GM21619 (cell line): ENCODE measurements at regions not wholly inside any gene's neighbourhood (a gene's known extent, or its start where the extent isn't known, plus 50 kb on each side); places are given as distances from the start of the nearest gene placed in this dataset.

ENCODE experiments used
- ATAC-seq: cut with Tn5 transposase; IDR thresholded peaks from one replicate; pipeline ENCODE4 v1.9.1; 2021; ENCODE audit not compliant: unreplicated experiment

DNA sequence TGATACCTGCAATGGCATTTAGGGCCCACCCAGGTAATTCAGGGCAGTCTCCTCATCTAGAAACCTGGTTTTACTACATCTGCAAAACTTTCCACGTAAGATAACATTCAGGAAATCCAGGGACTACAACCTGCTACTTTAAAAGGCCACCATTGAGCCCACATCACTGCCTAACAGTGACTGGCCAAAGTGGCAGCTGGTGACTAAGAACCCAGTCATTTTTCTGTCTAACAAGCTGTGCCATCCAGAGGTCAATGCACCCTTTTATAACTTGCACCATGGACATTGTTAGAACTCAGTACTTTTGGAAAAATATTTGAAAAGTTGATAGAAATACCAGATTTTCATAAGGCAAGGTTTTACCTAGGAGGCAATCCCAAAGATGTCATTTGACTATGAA lies 492.4 kb downstream of the OTOL1 start:
- no peak for ATAC-seq

DNA sequence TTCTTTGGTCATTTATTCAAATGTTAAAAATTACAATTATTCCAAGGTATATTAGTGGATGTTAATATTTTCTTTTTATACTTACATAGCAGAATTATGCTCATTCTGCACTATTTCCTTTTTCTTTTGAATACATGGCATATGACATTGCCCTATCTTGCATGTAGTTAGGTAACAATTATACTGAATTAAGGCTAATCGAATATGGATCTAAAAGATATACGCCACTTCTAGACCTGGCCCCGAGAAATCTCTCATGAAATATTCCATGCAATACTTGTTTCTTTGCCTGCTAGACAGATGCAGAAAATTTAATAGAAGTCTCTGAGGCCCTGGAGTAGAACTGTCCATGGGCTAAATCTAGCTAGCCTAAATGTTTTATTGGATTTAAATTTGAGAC lies 493.4 kb downstream of the OTOL1 start:
- no peak for ATAC-seq

DNA sequence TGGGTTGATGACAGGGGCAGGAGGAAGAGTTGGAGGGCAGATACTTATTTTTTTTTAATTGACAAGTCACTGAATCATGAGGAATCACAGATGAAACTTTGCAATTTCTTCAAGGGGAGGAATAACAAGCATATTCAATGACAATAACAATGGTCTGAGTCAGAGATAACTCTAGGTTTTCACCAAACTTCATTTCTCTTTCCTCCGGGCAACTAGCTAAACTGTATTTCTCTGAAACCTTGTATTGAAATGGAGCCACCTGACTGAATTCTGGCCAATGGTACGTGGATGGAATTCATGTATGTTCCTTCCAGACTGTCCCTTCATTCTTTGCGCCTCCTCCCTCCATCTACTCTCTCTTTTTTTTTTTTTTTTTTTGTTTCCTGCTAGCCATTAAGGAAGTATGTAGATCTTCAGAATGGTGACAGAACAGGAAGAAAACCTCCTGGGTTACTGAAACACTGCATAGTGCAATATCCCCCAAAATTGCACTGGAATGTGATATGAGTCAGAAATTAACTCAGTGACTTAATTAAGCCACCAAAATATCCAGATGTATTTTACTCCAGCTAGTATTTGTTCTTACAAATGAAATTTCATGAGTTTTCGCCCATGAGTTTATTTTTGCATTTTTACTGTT lies 495.4 kb downstream of the OTOL1 start:
- no peak for ATAC-seq

DNA sequence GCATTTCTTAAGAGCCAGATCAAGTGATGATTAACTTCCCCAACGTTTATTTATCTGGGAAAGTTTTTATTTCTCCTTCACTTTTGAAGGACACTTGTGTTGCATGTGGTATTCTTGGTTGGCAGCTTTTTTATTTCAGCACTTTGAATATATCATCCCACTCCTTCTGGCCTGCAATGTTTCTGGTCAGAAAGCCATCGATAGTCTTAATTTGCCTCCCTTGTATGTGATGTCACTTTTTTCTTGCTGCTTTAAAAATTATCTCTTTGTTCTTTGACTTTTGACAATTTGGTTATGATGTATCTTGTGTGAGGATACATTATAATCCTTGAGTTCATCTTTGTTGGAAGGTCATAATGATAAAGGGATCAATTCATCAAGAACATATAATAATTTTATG lies 503.2 kb downstream of the OTOL1 start:
- no peak for ATAC-seq

DNA sequence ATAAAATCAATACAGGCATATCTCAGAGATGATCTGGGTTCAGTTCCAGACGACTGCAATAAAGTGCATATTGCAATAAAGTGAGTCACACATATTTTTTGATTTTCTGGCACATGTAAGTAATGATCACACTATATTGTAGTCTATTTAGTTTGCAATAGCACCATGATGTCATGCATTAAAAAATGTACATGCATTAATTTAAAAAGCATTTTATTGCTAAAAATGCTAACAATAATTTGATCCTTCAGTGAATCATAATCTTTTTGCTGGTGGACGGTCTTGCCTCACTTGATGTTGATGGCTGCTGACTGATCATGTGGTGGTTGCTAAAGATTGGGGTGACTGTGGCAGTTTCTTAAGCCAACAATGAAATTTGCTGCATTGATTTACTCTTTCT lies 511.1 kb downstream of the OTOL1 start:
- no peak for ATAC-seq

DNA sequence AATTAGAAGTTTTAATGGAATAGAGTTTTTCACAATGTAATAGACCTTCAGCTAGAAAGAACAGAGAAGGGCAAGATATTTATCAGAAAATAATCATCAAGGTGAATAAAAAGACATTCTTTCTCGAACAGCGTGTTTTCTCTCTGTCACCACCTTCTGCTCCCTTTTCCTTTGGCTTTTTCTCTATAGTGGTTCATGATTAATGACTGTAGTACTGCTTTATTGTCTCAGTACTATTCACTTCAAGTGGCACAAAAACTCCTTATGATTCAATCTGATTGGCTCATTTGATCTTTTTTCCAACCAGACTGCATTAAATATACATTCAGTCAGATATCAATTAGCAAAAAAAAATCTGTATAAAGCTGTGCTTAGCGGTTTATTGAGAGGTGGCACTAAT lies 516.0 kb downstream of the OTOL1 start:
- ATAC-seq = no peak

DNA sequence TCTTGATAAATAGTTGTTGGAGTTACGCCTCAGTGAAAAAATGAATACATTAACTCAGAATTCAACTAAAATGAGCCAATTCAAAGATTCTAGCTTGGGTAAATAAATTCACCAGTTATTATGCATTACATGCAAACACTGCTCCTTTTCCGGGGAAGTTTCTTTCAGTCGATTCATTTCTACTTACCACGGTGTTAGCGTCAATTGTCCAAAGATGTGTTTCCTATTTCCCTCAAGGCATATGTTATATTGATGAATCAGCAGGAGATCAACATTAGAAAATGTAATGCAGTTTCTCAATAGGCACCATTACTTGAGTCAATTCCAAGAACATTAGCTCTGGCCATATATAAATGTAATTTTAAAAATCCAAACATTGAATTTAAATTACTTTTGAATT lies 517.7 kb downstream of the OTOL1 start:
- ATAC-seq = no peak

DNA sequence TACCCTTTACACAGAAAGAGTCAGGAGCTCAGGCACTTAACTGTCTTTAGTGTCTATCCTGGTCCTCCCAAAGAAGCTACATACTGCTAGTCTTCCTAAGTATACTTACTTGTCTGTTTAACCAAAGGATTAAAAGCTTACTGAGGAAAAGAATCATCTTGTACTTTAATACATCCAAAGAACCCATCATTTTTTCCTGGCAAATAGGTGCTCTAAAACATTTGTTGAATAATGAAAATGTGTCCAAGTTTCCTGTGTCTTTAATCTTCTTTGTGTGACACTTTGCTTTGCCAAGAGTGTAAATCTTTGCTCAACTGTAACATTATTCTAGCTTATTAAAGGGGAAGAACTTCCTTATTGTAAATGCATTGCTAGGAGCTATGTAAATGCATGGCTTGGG lies 519.2 kb downstream of the OTOL1 start:
- ATAC-seq = no peak

DNA sequence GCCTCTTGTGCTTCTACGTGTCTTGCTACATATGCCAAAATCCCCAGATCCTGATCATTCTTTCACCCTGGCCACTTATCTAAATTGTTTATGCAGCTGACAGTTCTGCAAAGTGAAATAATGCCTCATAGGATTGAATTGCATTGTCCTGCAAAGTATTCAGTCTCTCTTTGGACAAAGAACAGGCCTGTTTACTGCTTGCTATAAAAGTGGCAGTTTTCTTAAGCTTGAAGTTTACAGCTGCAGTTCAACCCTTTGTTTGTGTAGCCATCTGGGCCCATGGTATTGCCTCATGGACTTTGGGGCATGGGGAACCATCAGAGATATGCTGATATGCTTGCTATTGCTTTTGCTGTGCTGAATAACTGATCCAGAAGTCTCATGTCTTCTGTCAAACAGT lies 523.2 kb downstream of the OTOL1 start:
- no peak for ATAC-seq

DNA sequence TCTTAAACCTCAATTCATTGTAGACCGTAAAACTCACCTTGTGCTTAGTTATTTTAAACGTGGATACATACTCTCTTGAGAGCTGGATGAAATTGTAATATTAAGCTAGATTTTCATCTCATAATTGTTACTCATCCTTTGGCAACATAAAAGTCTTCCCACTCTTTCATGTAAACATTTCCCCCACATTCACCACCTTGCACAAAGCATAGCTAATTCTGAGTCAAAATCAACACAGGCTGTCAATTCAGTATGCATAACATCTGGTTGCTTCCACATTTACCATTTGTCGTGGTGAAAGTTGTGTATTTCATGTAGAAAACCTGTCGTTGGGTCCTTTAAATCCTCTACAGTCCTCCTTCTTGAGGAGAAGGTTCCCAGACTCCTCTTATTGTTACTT lies 524.6 kb downstream of the OTOL1 start:
- ATAC-seq = no peak

DNA sequence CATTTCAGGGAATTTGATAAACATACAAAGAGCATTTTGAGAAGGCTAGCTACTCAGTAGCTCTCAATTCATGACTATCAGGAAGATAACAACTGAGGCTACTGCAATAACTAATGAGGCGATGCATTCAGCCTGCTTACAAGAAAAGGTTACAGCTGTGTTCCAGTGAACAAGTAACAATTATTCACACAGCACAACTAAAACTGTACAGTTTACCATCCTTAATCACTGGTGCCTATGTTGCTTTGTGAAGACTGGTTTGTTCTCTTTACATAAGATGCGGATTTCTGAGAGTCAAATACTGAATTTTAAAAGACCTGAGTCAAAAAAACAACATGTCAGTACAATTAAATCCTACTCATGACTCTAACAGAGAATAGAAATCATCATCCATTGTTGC lies 526.3 kb downstream of the OTOL1 start:
- no peak for ATAC-seq

DNA sequence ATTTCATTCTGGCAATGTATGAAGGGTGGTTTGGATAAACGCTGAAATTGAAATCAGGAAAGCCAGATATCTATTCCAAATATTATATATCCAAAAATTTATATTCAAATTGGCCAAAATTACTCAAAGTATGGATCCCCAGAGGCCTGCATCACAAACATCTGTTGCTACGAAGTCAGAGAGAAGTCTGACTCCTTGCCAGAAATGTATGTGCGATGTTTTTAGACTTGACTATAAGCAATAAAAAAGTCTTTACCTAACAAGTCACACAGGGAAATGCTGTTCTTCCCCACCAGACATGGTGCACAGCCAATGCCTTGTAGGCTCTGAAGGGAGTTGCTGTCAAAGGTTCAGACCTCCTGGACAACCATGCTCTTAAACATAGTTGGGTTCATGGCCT lies 533.1 kb downstream of the OTOL1 start:
- ATAC-seq = no peak

DNA sequence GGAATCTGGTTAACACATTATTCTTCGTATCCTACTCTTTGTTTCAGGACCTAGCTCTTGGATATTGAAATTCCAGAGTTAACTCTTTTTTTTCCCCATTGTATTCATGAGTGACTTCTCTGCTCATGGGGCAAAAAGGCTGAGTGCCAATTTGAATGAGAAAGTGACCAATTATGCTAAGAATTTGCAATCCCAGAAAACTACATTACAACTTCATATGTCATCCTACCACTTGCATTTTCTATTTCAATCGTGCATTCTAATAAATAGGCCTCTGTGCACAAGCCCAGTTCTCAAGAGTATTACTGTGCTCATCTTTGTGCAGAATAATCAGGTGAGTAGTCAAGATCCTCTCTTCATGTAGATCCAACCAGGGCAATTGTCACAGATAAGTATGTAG lies 537.8 kb downstream of the OTOL1 start:
- no peak for ATAC-seq

DNA sequence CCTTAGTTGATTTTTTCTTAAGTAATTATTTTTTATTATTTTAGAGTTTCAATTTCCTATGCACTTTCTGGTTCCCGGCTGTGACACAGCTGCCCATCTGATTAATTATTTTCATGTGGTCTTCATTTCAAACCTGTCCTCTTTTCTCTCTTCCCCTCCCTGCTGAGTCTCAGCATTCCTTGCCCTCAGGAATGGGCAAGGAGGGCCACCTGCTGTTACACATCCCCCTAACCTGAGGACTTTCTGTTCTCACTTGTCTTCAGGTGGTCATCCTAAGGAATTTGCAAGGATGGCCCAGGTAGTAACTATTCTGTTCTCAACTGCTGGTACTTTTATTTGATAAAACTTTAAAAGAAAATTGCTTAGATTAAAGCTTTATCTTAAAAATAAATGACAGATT lies 545.0 kb downstream of the OTOL1 start:
- ATAC-seq = no peak

DNA sequence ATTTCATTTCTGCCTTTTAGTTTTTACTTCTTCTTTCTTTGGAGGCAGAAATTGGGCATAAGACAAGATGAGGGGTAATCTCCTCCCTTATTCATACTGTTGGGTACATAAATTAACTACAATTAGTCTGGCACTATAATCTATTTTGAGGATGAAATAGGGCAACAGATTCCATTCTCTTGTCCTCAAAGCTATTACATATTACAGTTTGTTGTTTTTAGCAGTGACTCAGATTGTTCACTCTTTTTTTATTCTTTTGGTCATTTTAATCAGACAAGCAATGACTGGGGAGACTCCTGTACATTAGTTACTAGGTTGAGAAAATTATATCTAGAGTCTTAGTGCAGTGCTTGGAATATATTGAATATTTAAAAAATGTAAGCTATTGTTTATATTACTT lies 556.0 kb downstream of the OTOL1 start:
- no peak for ATAC-seq

DNA sequence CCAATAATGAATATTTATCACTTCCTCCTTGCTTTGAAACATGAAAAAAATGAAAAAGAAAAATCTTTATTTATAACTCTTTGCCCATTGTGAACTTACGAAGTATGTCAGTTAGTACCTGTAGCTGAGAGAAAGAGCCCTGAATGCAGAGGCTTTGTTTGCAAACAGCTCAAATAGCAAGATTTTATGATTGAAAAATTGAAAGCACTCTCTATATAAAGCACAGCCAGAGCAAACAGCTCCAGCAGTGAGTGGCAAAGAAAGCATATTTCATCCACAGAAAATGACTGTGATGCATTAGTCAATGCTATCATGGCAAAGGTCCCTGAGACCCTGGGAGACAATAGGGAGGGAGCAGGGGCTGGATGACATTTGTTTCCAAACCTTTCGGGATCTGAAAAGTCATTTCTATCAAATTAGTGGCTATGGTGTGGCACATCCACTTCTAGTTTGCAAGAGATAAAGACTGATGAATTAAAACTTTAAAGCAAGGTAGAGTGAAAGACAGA lies 576.1 kb downstream of the OTOL1 start:
- ATAC-seq = no peak

DNA sequence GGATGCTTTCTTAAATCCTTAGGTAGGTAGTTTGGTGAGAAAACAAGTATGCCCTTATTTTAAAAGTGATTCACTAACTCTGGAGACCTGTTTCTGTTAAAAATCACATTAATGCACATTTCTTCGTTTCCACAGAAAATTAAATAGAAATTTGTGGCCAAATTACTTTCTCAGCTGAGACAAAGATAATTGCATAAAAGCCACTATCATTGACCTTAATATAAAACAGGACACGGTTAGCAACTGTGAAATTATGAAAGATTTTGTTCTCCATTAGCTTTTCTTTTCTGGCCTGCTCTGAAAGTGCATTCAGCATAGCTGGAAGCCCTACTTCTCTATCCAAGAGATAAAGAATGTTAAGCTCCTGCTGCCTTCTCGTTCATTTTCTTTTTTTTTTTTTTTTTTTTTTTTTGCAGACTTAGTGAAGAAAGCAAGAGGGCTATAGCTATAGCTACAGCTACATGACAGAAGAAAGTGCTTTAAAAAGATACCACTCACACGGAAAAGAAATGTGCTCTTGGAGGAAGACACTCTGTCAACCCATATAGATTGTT lies 576.9 kb downstream of the OTOL1 start:
- ATAC-seq = no peak

DNA sequence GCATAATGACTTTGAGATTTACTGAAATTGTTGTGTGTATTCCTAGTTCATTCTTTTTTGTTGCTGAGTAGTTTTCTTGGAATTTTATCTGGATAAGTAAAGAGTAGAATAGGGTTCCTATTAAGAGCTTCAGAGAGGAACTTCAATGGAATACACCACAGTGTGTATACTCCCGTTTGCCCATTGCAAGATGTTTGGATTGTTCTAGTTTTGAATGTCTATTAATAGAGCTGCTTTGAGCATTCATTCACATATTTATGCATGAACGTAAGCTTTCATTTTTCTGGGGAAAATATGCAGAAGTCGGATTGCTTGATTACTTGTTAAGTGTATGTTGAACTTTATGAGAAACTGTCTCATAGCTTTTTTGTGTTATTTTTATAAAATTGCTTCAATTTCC lies 580.5 kb downstream of the OTOL1 start:
- ATAC-seq = no peak

DNA sequence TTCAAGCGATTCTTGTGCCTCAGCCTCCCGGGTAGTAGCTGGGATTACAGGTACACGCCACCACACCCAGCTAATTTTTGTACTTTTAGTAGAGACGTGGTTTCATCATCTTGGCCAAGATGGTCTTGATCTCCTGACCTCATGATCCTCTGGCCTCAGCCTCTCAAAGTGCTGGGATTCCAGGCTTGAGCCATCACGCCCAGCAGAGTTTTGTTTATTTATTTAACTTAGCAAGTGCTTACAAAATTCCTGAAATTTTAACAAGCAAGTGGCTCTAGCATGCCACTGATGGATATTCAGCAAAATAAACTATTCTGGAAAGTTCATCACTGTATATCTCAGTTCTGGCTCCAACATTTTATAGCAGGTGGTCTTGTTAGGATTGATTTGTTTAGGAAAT lies 585.9 kb downstream of the OTOL1 start:
- ATAC-seq = no peak

DNA sequence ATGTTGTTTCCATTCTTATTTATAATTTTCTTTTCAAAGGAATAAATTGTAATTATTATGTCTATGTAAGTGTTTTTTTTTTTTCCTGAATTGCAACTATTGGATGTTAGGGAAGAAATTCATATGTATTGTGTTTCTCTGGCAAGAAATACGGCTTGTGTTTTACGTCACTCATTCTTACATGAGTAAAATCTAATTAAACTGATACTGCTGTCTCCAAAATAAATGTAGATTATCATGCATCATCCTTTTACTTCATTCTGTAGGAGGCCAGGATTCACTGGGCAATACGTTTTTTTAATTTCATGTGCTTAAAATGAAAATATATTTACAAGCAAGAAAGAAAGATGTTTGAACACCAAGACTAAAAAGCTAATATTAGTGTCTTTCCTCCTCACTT lies 590.8 kb downstream of the OTOL1 start:
- no peak for ATAC-seq

DNA sequence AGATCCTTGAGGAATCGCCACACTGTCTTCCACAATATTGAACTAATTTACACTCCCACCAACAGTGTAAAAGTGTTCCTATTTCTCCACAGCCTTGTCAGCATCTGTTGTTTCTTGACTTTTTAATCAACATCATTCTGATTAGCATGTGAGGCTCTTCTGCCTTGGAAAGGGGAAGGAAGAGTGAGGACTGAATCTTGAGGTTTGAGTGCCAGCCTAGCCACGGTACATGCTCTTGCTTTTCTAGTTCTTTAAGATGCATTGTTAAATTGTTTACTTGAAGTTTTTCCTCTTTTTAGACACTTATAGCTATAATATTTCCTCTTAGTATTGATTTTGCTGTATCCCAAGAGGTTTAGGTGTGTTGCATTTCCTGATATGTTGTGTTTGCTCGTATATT lies 596.1 kb downstream of the OTOL1 start:
- no peak for ATAC-seq

DNA sequence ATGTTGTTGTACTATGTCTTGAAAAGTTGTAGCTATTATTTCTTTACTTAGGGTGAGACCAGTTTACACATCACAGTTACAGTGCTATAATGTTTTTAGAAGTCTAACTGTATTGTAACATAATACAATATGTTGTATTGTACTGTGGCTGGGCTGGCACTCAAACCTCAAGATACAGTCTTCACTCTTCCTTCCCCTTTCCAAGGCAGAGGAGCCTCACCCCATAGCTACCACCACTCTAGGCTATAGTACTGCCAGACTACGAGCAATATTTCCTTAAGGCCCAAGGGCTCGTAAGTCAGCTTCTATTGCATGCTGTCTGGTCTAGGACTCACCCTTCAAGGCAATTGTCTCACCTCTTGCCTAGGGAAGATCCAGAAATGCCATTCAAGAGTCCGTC lies 597.7 kb downstream of the OTOL1 start:
- no peak for ATAC-seq

DNA sequence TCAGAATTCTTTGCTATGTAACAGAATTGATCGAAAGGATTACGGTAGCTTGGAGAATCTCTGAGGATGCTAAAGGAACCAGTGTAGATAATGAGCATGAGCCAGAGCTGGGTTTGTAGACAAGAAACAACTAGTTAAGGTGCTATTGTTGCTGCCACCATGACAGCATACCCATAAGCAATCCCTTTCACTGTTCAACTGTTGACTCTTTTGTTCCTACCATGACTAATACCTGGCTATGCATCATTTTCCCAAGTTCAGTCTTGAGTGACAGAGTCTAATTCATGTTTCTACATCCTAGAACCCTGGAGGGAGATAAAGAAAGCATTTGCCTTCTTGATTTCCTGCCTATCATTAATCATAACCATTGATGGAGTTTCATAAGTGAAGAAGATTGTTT lies 600.3 kb downstream of the OTOL1 start:
- ATAC-seq = no peak
